ENCODE measurements at regions not wholly inside any gene's neighbourhood (a gene's known extent, or its start where the extent isn't known, plus 50 kb on each side); places are given as distances from the start of the nearest gene placed in this dataset.

DNA sequence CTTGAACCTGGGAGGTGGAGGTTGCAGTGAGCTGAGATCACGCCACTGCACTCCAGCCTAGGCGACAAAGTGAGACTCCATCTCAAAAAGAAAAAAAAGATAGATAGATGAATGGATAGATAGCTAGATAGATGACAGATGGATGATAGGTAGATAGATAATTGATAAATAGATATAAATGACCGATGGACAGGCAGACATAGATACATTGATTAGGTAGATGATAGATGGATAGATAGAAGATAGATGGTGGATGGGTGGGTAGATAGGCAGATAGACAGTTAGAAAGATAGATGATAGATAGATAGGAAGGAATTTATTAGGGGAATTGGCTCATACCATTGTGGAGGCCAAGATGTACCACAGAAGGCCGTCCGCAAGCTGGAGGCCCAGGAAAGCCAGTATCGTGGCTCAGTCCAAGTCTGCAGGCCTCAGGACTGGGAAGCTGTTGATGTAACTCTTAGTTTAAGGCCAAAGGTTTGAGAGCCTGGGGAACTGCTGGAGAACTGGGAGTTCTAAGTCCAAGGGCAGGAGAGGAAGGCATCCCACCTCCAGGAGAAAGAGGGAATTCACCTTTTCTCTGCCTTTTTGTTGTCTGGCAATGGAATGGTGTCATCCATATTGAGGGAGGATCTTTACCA, 156.1 kb downstream of the SEC14L1 start:
- Mint-ChIP-seq H3K36me3 (ENCODE audit: low read depth) (peaks cover 4% of the 10 kb centered on the region), H3K27ac (no peak overlapping the region), H3K27me3 (ENCODE audit: low read depth, poor library complexity) (peaks cover 6% of the 10 kb centered on the region), H3K4me1 (peaks cover 48% of the 10 kb centered on the region), H3K4me3 (no peak overlapping the region), H3K9me3 (peaks cover 3% of the 10 kb centered on the region)
- no peak for DNase-seq
- TF ChIP-seq, protein P1, sequence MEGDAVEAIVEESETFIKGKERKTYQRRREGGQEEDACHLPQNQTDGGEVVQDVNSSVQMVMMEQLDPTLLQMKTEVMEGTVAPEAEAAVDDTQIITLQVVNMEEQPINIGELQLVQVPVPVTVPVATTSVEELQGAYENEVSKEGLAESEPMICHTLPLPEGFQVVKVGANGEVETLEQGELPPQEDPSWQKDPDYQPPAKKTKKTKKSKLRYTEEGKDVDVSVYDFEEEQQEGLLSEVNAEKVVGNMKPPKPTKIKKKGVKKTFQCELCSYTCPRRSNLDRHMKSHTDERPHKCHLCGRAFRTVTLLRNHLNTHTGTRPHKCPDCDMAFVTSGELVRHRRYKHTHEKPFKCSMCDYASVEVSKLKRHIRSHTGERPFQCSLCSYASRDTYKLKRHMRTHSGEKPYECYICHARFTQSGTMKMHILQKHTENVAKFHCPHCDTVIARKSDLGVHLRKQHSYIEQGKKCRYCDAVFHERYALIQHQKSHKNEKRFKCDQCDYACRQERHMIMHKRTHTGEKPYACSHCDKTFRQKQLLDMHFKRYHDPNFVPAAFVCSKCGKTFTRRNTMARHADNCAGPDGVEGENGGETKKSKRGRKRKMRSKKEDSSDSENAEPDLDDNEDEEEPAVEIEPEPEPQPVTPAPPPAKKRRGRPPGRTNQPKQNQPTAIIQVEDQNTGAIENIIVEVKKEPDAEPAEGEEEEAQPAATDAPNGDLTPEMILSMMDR (IDR thresholded peaks at IDR 0.05), result no peak

DNA sequence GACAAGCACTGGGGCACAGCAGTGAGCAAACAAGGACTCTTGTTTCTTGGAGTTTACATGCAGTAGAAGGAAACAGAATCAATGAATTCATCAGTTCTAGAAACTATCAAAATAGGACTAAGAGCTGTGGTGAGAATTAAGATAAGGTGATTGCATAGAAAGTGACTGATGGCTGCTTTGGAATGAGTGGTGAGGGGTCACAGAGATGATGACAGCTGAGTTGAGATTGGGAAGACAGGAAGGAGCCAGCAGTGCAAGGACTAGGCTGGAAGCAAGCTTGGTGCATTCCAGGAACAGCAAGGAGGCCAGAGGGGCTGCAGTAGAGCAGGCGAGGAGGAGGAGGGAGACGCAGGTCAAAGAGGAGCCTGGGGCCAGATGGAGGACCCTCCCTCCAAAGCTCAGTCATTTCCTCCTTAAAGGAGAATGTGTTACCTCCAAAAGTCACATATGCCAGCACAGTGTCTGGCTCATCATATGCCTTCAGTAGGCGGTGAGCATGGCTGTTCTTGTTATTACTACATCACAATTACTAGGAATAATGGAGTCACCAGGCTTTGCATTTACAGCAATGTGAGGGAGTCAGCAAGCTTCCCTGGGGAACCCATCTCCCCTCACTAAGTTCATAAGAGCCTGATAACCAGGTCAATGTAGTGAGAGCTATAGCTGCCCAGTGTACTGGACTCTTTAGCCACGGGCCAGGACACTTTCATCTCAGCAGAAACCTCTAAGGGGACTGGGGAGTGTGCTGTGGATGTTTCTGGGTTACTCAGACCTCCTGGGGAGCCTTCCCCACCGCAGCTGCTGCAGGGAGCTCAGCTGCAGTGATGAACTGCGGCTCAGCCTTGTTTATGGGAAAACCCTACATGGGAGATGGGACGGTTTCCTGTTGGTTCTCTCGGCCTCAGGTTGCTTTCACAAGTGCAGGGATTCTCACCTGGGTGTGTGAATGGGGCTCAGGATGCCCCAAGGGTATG, 157.2 kb downstream of the SEC14L1 start:
- peaks cover 48% of the 10 kb centered on the region for H3K4me1 Mint-ChIP-seq
- no peaks in the 10 kb centered on the region for H3K36me3 Mint-ChIP-seq (ENCODE audit: low read depth)
- H3K4me3 Mint-ChIP-seq, result no peak overlapping the region
- no peak for DNase-seq
- H3K9me3 Mint-ChIP-seq, result no peaks in the 10 kb centered on the region
- H3K27ac Mint-ChIP-seq, result no peak overlapping the region
- TF ChIP-seq, protein P1 (IDR thresholded peaks at IDR 0.05), result no peak
- H3K27me3 Mint-ChIP-seq (ENCODE audit: low read depth, poor library complexity), result peaks cover 4% of the 10 kb centered on the region

DNA sequence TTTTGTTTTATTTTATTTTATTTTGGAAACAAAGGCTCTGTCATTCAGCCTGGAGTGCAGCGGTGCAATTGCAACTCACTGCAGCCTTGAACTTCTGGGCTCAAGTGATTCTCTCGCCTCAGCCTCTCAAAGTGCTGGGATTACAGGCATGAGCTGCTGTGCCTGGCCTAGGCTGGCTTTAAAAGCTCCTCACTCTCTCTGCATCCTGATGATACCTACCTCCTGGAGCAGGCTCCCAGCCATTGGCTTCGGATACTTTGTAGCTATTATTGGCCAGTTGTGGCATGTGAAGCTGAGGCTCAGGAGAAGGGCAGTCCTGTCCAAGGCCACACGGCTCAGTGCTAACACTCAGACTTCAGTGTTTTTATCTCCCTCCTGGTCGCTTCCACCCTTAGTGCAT, 158.0 kb downstream of the SEC14L1 start:
- H3K9me3 Mint-ChIP-seq, result no peaks in the 10 kb centered on the region
- no peak overlapping the region for H3K4me3 Mint-ChIP-seq
- TF ChIP-seq, protein P1 (IDR thresholded peaks at IDR 0.05), result no peak
- H3K27me3 Mint-ChIP-seq (ENCODE audit: low read depth, poor library complexity), result peaks cover 4% of the 10 kb centered on the region
- no peaks in the 10 kb centered on the region for H3K36me3 Mint-ChIP-seq (ENCODE audit: low read depth)
- DNase-seq, result no peak
- H3K4me1 Mint-ChIP-seq, result peaks cover 48% of the 10 kb centered on the region
- no peak overlapping the region for H3K27ac Mint-ChIP-seq

DNA sequence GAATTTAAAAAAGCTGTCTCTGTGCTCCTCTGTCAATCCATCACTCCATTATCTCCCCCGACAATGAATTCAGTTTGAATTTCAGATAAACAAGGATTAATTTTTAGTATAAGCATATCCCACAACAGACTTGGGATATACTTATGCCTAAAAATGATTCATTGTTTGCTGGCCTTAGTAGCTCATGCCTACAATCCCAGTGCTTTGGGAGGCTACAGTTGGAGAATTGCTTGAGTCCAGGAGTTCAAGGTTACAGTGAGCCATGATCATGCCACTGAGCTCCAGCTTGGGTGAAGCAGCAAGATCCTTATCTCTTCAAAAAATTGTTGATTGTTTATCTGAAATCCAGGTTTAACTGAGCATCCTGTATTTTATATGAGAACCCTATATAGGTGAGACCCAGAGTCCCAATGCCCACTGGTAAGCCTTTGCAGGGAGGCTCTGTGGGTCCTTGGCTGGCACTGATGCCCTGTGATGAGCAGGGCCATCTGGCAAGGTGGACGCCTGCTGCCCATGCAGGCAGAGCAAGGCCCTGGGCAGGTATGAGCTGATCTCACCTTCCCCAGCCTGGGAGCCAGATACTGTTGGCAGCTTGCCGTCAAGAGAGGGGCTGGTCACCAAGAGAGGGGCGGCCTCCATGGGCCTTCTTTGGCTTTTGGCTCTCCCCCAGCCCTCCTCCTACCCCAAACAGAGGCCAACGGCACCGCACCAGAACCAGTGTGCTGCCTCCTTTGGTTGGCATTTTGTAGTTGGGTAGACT, 158.7 kb downstream of the SEC14L1 start:
- Mint-ChIP-seq H3K9me3 (no peaks in the 10 kb centered on the region), H3K27ac (no peak overlapping the region), H3K27me3 (ENCODE audit: low read depth, poor library complexity) (peaks cover 4% of the 10 kb centered on the region), H3K36me3 (ENCODE audit: low read depth) (no peaks in the 10 kb centered on the region), H3K4me3 (no peak overlapping the region), H3K4me1 (peaks cover 52% of the 10 kb centered on the region)
- TF ChIP-seq, protein P1 (IDR thresholded peaks at IDR 0.05), result no peak
- DNase-seq, result no peak

DNA sequence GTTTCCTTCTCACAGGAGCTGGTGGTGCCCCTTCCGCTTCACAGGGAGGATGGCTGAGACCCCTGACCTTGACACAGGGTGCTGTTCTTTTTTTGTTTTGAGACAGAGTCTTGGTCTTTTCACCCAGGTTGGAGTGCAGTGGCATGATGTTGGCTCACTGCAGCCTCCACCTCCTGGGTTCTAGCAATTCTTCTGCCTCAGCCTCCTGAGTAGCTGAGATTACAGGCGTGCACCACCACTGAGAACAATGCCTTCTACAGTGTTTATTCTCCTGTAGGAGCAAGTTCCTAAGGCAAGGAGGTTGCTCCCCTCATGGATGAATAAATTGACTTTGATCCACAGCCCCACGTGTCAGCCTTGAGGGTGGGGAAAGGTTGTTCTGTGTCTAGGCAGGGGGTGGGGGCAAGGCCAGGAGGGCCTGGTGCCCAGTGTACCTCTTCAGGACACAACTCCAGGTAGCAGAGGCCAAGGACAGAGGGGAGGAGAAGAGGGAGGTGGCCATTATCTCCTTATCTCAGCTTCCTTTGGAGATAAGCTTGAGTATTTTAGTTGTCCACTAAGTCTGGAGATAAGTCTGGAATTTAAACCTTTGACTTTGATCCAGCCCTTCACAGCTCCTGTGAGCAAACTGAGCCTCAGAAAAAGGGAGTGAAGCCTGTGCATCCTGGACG, 159.4 kb downstream of the SEC14L1 start:
- no peak for DNase-seq
- H3K36me3 Mint-ChIP-seq (ENCODE audit: low read depth), result no peaks in the 10 kb centered on the region
- no peaks in the 10 kb centered on the region for H3K9me3 Mint-ChIP-seq
- H3K4me1 Mint-ChIP-seq, result peaks cover 52% of the 10 kb centered on the region
- peaks cover 4% of the 10 kb centered on the region for H3K27me3 Mint-ChIP-seq (ENCODE audit: low read depth, poor library complexity)
- TF ChIP-seq, protein P1 (IDR thresholded peaks at IDR 0.05), result no peak
- H3K27ac Mint-ChIP-seq, result no peak overlapping the region
- H3K4me3 Mint-ChIP-seq, result no peak overlapping the region
